Neutrophil (primary cell): ENCODE measurements at regions not wholly inside any gene's neighbourhood (a gene's known extent, or its start where the extent isn't known, plus 50 kb on each side); places are given as distances from the start of the nearest gene placed in this dataset.

Source experiments
- H3K27ac ChIP-seq: fragments of 200-600 bp; sonication (generic); 2 replicates; pipeline ENCODE4 v1.5.1; 2016; ENCODE audit warnings: mild to moderate bottlenecking, moderate library complexity
- H3K27me3 ChIP-seq: fragments of 200-600 bp; sonication (generic); 2 replicates; pipeline ENCODE4 v1.6.0; 2016; ENCODE audit warnings: mild to moderate bottlenecking
- H3K36me3 ChIP-seq: fragments of 200-600 bp; sonication (generic); 2 replicates; pipeline ENCODE4 v1.5.1; 2017
- H3K4me1 ChIP-seq, 2 experiments: fragments of 200-600 bp in 1 of 2; sonication (generic) in 1 of 2; 1 replicate in 1 of 2; 2 replicates in 1 of 2; pipeline versions ENCODE4 v1.5.1 to v1.6.1; 2013 to 2016; ENCODE audit warnings: low read depth in 1 of 2, low read length in 1 of 2, mild to moderate bottlenecking in 1 of 2, moderate library complexity in 1 of 2; ENCODE audit not compliant: control insufficient read depth in 1 of 2, insufficient read depth in 1 of 2
- H3K4me3 ChIP-seq, 2 experiments: fragments of 200-600 bp in 1 of 2; sonication (generic) in 1 of 2; 1 replicate in 1 of 2; 2 replicates in 1 of 2; pipeline ENCODE4 v1.5.1; 2013 to 2016; ENCODE audit warnings: low read depth in 1 of 2, low read length in 1 of 2, mild to moderate bottlenecking in 1 of 2, moderate library complexity in 1 of 2
- H3K9me3 ChIP-seq: fragments of 200-600 bp; sonication (generic); 2 replicates; pipeline ENCODE4 v1.5.1; 2016
- CTCF ChIP-seq: fragments of 200-600 bp; sonication (generic); IDR thresholded peaks from 2 replicates; pipeline ENCODE4 v1.5.1; 2016; ENCODE audit warnings: antibody characterized with exemption

- Histone ChIP-seq H3K27ac (no peak overlapping the region), H3K9me3 (no peaks in the 10 kb centered on the region), H3K4me3 (no peak overlapping the region)
These were observed 210.6 kb downstream of the HLX start for GRCh38 chr1:221089803-221090202.

GRCh38 chr1:221093903-221094791 is 214.9 kb downstream of the HLX start:
- Histone ChIP-seq H3K27ac (no peak overlapping the region), H3K4me3 (no peak overlapping the region), H3K4me1 (peaks cover 46 to 47% of the 10 kb centered on the region in 2 experiments), H3K9me3 (no peaks in the 10 kb centered on the region), H3K36me3 (no peaks in the 10 kb centered on the region), H3K27me3 (no peaks in the 10 kb centered on the region)
- no peak for TF ChIP-seq CTCF

More at GRCh38 chr1:221089803-221090202, 210.6 kb downstream of the HLX start:
- H3K36me3 ChIP-seq, result no peaks in the 10 kb centered on the region
- H3K4me1 ChIP-seq, result peaks cover 24 to 26% of the 10 kb centered on the region in 2 experiments
- H3K27me3 ChIP-seq, result no peaks in the 10 kb centered on the region
- no peak for TF ChIP-seq CTCF

GRCh38 chr1:221097479-221098281 is 218.4 kb downstream of the HLX start:
- peak overlapping the region; percentile 81 for H3K27ac ChIP-seq
- TF ChIP-seq CTCF, result no peak

GRCh38 chr1:221098471-221099405 is 219.5 kb downstream of the HLX start:
- peaks cover 60 to 69% of the 10 kb centered on the region in 2 experiments for H3K4me1 ChIP-seq

More at GRCh38 chr1:221097479-221098281, 218.4 kb downstream of the HLX start:
- Histone ChIP-seq H3K4me1 (peaks cover 66 to 75% of the 10 kb centered on the region in 2 experiments), H3K9me3 (no peaks in the 10 kb centered on the region), H3K36me3 (no peaks in the 10 kb centered on the region), H3K4me3 (peak overlapping the region; percentile 22 to 25), H3K27me3 (no peaks in the 10 kb centered on the region)

More at GRCh38 chr1:221098471-221099405, 219.5 kb downstream of the HLX start:
- H3K4me3 ChIP-seq, result peak overlapping the region; percentile 6 to 25
- no peaks in the 10 kb centered on the region for H3K36me3 ChIP-seq
- H3K9me3 ChIP-seq, result no peaks in the 10 kb centered on the region
- TF ChIP-seq CTCF, result no peak
- peak overlapping the region; percentile 81 for H3K27ac ChIP-seq
- no peaks in the 10 kb centered on the region for H3K27me3 ChIP-seq
